Fibroblast of lung (primary cell): ENCODE measurements at regions not wholly inside any gene's neighbourhood (a gene's known extent, or its start where the extent isn't known, plus 50 kb on each side); places are given as distances from the start of the nearest gene placed in this dataset.

ENCODE experiments used
- CTCF ChIP-seq, 2 donors: IDR thresholded peaks in 1 of 2; conservative IDR thresholded peaks in 1 of 2; 1 replicate in 1 of 2; 2 replicates in 1 of 2; pipeline ENCODE4 v1.5.1; 2011 to 2012; ENCODE audit warnings: low read length in 2 of 2, control low read depth in 1 of 2, inconsistent platforms in 1 of 2, low read depth in 1 of 2, mild to moderate bottlenecking in 1 of 2
- EZH2 ChIP-seq: IDR thresholded peaks from 2 replicates; pipeline ENCODE4 v1.5.1; 2012; ENCODE audit warnings: low read length, control low read depth, mild to moderate bottlenecking; ENCODE audit errors: missing control alignments

- TF ChIP-seq CTCF (conservative IDR thresholded peaks at IDR 0.05 in 1 of 2, IDR thresholded peaks at IDR 0.05 in 1 of 2; ENCODE audit: low read depth in 1 of 2, low read length in 2 of 2) (no peak), EZH2 (no peak)
Measured at GRCh38 chr3:165359005-165359404, 162.8 kb upstream of the SLITRK3 start.
